Astrocyte (in vitro differentiated cells and primary cell): ENCODE measurements at regions not wholly inside any gene's neighbourhood (a gene's known extent, or its start where the extent isn't known, plus 50 kb on each side); places are given as distances from the start of the nearest gene placed in this dataset.

ENCODE experiments used
- CTCF ChIP-seq: IDR thresholded peaks from 2 replicates; pipeline ENCODE4 v1.5.1; 2011; ENCODE audit warnings: low read depth, mild to moderate bottlenecking, inconsistent platforms, low read length, moderate library complexity; ENCODE audit not compliant: insufficient read depth
- EZH2 ChIP-seq: IDR thresholded peaks from 2 replicates; pipeline ENCODE4 v1.6.1; 2012; ENCODE audit warnings: mild to moderate bottlenecking, low read length, inconsistent platforms; ENCODE audit not compliant: insufficient read depth

GRCh38 chr3:159721324-159721723 is 267.3 kb upstream of the IL12A start:
- TF ChIP-seq CTCF (no peak), EZH2 (no peak)
